ENCODE measurements at regions not wholly inside any gene's neighbourhood (a gene's known extent, or its start where the extent isn't known, plus 50 kb on each side); places are given as distances from the start of the nearest gene placed in this dataset.

DNA sequence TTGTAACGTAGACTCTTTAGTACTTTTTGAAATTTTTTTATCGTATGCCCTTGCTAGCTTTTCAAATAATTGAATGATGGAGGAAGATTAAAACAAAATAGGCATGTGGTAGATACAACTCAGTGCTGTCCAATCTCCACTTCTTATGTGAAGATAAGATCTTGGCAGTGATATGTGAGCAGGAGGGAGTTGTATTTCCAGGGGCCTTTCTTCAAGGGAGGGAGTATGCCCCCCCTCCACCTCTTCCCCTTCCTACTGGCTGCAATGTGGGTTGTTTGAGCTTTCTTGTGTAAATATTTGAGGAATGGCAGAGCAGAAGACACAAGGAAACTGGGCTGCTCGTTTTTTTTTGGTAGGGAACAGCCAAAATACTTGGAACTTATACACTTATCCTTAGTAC lies 374.9 kb downstream of the PSAT1 start:
- no peaks in the 10 kb centered on the region for H3K9me2 ChIP-seq (replicated peaks; ENCODE audit: insufficient read depth, low read length)
- H3K36me3 ChIP-seq (ENCODE audit: low read length): no peaks in the 10 kb centered on the region
- H4K20me1 ChIP-seq (ENCODE audit: low read depth, low read length): no peaks in the 10 kb centered on the region
- H3K4me2 ChIP-seq (ENCODE audit: low read depth, low read length, poor library complexity, severe bottlenecking): no peak overlapping the region
- no peaks in the 10 kb centered on the region for H3K79me2 ChIP-seq (ENCODE audit: insufficient read depth, low read length)
- H3F3A ChIP-seq (ENCODE audit: insufficient read depth): no peaks in the 10 kb centered on the region
- H3K9ac ChIP-seq (ENCODE audit: low read length): no peak overlapping the region
- H3K27ac ChIP-seq (ENCODE audit: low read depth, low read length): no peak overlapping the region
- H3K4me3 ChIP-seq (ENCODE audit: insufficient read depth, low read length, poor library complexity, severe bottlenecking): no peak overlapping the region
- TF ChIP-seq EZH2phosphoT487 (conservative IDR thresholded peaks at IDR 0.05; ENCODE audit: low read length) (no peak), CTCF (IDR thresholded peaks at IDR 0.05; ENCODE audit: insufficient read depth, low read length, poor library complexity, severe bottlenecking) (no peak)
- no peak overlapping the region for H2AFZ ChIP-seq (ENCODE audit: low read depth, low read length, severe bottlenecking)
- no peaks in the 10 kb centered on the region for H3K27me3 ChIP-seq (ENCODE audit: low read length)
- no peaks in the 10 kb centered on the region for H3K9me3 ChIP-seq (ENCODE audit: insufficient read depth, low read length)

- Histone ChIP-seq H3F3A (ENCODE audit: insufficient read depth) (no peaks in the 10 kb centered on the region), H3K9me3 (ENCODE audit: insufficient read depth, low read length) (no peaks in the 10 kb centered on the region), H4K20me1 (ENCODE audit: low read depth, low read length) (no peaks in the 10 kb centered on the region), H3K79me2 (ENCODE audit: insufficient read depth, low read length) (no peaks in the 10 kb centered on the region), H3K27me3 (ENCODE audit: low read length) (no peaks in the 10 kb centered on the region), H2AFZ (ENCODE audit: low read depth, low read length, severe bottlenecking) (no peak overlapping the region), H3K27ac (ENCODE audit: low read depth, low read length) (no peak overlapping the region), H3K9me2 (replicated peaks; ENCODE audit: insufficient read depth, low read length) (no peaks in the 10 kb centered on the region), H3K4me2 (ENCODE audit: low read depth, low read length, poor library complexity, severe bottlenecking) (no peak overlapping the region), H3K9ac (ENCODE audit: low read length) (no peak overlapping the region), H3K36me3 (ENCODE audit: low read length) (no peaks in the 10 kb centered on the region), H3K4me3 (ENCODE audit: insufficient read depth, low read length, poor library complexity, severe bottlenecking) (no peak overlapping the region)
- TF ChIP-seq CTCF (IDR thresholded peaks at IDR 0.05; ENCODE audit: insufficient read depth, low read length, poor library complexity, severe bottlenecking) (no peak), EZH2phosphoT487 (conservative IDR thresholded peaks at IDR 0.05; ENCODE audit: low read length) (no peak)
Observed at GRCh38 chr9:78674874-78675273, 377.9 kb downstream of the PSAT1 start.

GRCh38 chr9:78676009-78676408 lies 379.1 kb downstream of the PSAT1 start:
- Histone ChIP-seq H3K9me3 (ENCODE audit: insufficient read depth, low read length) (no peaks in the 10 kb centered on the region), H3K9me2 (replicated peaks; ENCODE audit: insufficient read depth, low read length) (no peaks in the 10 kb centered on the region), H3K27me3 (ENCODE audit: low read length) (no peaks in the 10 kb centered on the region), H3K4me2 (ENCODE audit: low read depth, low read length, poor library complexity, severe bottlenecking) (no peak overlapping the region), H3K27ac (ENCODE audit: low read depth, low read length) (no peak overlapping the region), H4K20me1 (ENCODE audit: low read depth, low read length) (no peaks in the 10 kb centered on the region), H3K36me3 (ENCODE audit: low read length) (no peaks in the 10 kb centered on the region), H3K4me3 (ENCODE audit: insufficient read depth, low read length, poor library complexity, severe bottlenecking) (no peak overlapping the region), H3K9ac (ENCODE audit: low read length) (no peak overlapping the region), H3F3A (ENCODE audit: insufficient read depth) (no peaks in the 10 kb centered on the region), H3K79me2 (ENCODE audit: insufficient read depth, low read length) (no peaks in the 10 kb centered on the region), H2AFZ (ENCODE audit: low read depth, low read length, severe bottlenecking) (no peak overlapping the region)
- no peak for TF ChIP-seq CTCF (IDR thresholded peaks at IDR 0.05; ENCODE audit: insufficient read depth, low read length, poor library complexity, severe bottlenecking)
- no peak for TF ChIP-seq EZH2phosphoT487 (conservative IDR thresholded peaks at IDR 0.05; ENCODE audit: low read length)

- H4K20me1 ChIP-seq (ENCODE audit: low read depth, low read length): no peaks in the 10 kb centered on the region
- no peak overlapping the region for H3K27ac ChIP-seq (ENCODE audit: low read depth, low read length)
- no peaks in the 10 kb centered on the region for H3K9me2 ChIP-seq (replicated peaks; ENCODE audit: insufficient read depth, low read length)
- no peak overlapping the region for H3K4me3 ChIP-seq (ENCODE audit: insufficient read depth, low read length, poor library complexity, severe bottlenecking)
- no peaks in the 10 kb centered on the region for H3K36me3 ChIP-seq (ENCODE audit: low read length)
- no peak overlapping the region for H3K9ac ChIP-seq (ENCODE audit: low read length)
- no peaks in the 10 kb centered on the region for H3F3A ChIP-seq (ENCODE audit: insufficient read depth)
- no peak for TF ChIP-seq EZH2phosphoT487 (conservative IDR thresholded peaks at IDR 0.05; ENCODE audit: low read length)
- TF ChIP-seq CTCF (IDR thresholded peaks at IDR 0.05; ENCODE audit: insufficient read depth, low read length, poor library complexity, severe bottlenecking): no peak
- H2AFZ ChIP-seq (ENCODE audit: low read depth, low read length, severe bottlenecking): no peak overlapping the region
- no peaks in the 10 kb centered on the region for H3K9me3 ChIP-seq (ENCODE audit: insufficient read depth, low read length)
- no peak overlapping the region for H3K4me2 ChIP-seq (ENCODE audit: low read depth, low read length, poor library complexity, severe bottlenecking)
- no peaks in the 10 kb centered on the region for H3K27me3 ChIP-seq (ENCODE audit: low read length)
- H3K79me2 ChIP-seq (ENCODE audit: insufficient read depth, low read length): no peaks in the 10 kb centered on the region
Observed at GRCh38 chr9:78676623-78677022, 379.7 kb downstream of the PSAT1 start.
